ENCODE measurements at regions not wholly inside any gene's neighbourhood (a gene's known extent, or its start where the extent isn't known, plus 50 kb on each side); places are given as distances from the start of the nearest gene placed in this dataset.

- no peak for TF ChIP-seq CTCF (IDR thresholded peaks at IDR 0.05)
- no peak for TF ChIP-seq POLR2A (IDR thresholded peaks at IDR 0.05)
Observed at GRCh38 chr4:63492515-63492914, 916.7 kb downstream of the TECRL start.
